Vagina (tissue), 2 donors: ENCODE measurements at regions not wholly inside any gene's neighbourhood (a gene's known extent, or its start where the extent isn't known, plus 50 kb on each side); places are given as distances from the start of the nearest gene placed in this dataset.

Experiments used
- POLR2A ChIP-seq, 2 donors: fragments of 450-650 bp; IDR thresholded peaks; one replicate each; pipeline ENCODE4 v1.6.1; 2017; ENCODE audit warnings: antibody characterized with exemption in 2 of 2, mild to moderate bottlenecking in 2 of 2, moderate library complexity in 2 of 2
- POLR2AphosphoS5 ChIP-seq, 2 donors: sonication (generic); formaldehyde crosslinking; IDR thresholded peaks; one replicate each; pipeline ENCODE4 v1.9.0; 2017; ENCODE audit warnings: antibody characterized with exemption in 2 of 2, mild to moderate bottlenecking in 2 of 2, low read depth in 1 of 2; ENCODE audit not compliant: insufficient read depth in 1 of 2

- TF ChIP-seq POLR2AphosphoS5 (IDR thresholded peaks at IDR 0.05; ENCODE audit: insufficient read depth in 1 of 2, low read depth in 1 of 2) (no peak), POLR2A (IDR thresholded peaks at IDR 0.05) (no peak)
Measured at GRCh38 chr2:193749485-193749884, 1554.8 kb upstream of the TMEFF2 start.
